ENCODE measurements at regions not wholly inside any gene's neighbourhood (a gene's known extent, or its start where the extent isn't known, plus 50 kb on each side); places are given as distances from the start of the nearest gene placed in this dataset.

DNA sequence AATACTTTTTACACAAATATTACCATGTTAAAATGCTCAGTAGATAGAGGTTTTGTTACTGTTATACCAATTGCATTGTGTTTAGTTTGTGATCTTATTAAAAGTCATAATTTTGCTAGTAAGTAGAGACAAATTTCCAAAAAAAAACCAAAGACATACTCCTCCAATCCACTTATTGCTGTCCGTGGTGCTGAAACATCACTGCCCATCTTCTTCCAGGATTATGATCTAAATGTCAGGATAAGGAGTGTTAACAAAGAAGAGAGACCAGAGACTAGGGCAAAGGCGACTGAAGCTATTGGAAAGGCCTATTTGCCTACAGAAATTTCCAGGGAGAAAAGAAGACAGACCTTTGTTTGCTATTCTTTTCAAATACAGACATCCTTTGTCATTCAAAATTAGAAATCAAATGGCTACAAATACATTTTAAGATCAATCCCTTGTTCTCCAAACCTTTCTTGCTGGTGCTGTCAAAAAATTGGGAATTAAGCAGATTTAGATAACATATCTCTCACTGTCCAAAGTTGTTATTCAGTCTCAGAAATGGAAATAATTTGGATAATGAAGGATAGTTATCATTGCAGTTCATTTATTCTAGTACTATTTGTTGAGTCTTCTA, 199.7 kb downstream of the C11orf91 start:
- H3K4me1 Mint-ChIP-seq: no peaks in the 10 kb centered on the region
- H3K27me3 Mint-ChIP-seq: peaks cover 25% of the 10 kb centered on the region
- H3K9me3 Mint-ChIP-seq: peaks cover 4% of the 10 kb centered on the region
- H3K4me3 Mint-ChIP-seq: no peak overlapping the region
- ATAC-seq (replicated peaks; ENCODE audit: extremely low read depth, poor library complexity, severe bottlenecking): no peak
- H3K36me3 Mint-ChIP-seq (ENCODE audit: insufficient read depth): no peaks in the 10 kb centered on the region
- no peak overlapping the region for H3K27ac Mint-ChIP-seq (ENCODE audit: low read depth)
- no peak for DNase-seq (ENCODE audit: low spot score in 2 of 2)

DNA sequence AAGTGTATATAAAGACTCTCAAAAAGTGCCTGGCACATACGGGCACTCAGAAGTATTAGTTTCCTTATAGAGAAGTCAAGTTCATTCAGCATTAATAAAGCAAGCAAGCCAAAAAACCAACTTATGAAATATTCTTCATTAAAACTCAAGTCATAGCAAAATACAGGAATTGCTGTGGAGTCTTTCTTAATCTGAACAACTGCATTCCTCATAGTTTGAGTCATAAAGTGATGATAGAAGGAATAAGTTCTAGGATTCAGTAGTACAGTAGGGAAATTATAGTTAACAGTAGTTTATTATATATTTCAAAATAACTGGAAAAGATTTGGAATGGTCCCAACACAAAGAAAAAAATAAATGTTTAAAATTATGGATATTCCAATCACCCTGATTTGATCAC, 200.3 kb downstream of the C11orf91 start:
- H3K4me3 Mint-ChIP-seq: no peak overlapping the region
- ATAC-seq (replicated peaks; ENCODE audit: extremely low read depth, poor library complexity, severe bottlenecking): no peak

DNA sequence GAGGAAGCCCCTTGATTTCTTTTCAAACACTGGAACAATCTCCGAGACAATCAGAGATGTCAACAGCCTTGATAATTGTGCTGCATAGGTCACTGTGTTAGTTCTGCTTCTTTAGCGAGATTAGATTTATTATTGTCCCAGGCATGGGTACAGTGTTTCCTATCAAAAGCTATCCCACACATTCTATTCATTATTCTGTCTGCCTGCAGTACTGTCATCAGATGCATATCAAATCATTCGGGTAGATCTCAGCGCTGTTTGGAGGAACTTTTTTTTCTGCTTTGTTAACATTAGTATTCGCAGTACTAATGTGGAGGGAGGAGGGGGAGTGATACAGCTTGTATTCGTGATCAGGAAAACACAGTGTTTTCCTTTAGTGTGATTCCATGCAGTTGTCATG, 208.0 kb downstream of the C11orf91 start:
- DNase-seq (ENCODE audit: low spot score in 2 of 2): no peak
- Mint-ChIP-seq H3K4me3 (no peak overlapping the region), H3K36me3 (ENCODE audit: insufficient read depth) (no peaks in the 10 kb centered on the region), H3K9me3 (no peaks in the 10 kb centered on the region), H3K27ac (ENCODE audit: low read depth) (no peak overlapping the region), H3K4me1 (no peaks in the 10 kb centered on the region), H3K27me3 (peaks cover 39% of the 10 kb centered on the region)
- no peak for ATAC-seq (replicated peaks; ENCODE audit: extremely low read depth, poor library complexity, severe bottlenecking)

More for the DNA sequence above, 200.3 kb downstream of the C11orf91 start:
- DNase-seq (ENCODE audit: low spot score in 2 of 2): no peak
- H3K27ac Mint-ChIP-seq (ENCODE audit: low read depth): no peak overlapping the region
- no peaks in the 10 kb centered on the region for H3K36me3 Mint-ChIP-seq (ENCODE audit: insufficient read depth)
- peaks cover 4% of the 10 kb centered on the region for H3K9me3 Mint-ChIP-seq
- peaks cover 19% of the 10 kb centered on the region for H3K27me3 Mint-ChIP-seq
- H3K4me1 Mint-ChIP-seq: no peaks in the 10 kb centered on the region

DNA sequence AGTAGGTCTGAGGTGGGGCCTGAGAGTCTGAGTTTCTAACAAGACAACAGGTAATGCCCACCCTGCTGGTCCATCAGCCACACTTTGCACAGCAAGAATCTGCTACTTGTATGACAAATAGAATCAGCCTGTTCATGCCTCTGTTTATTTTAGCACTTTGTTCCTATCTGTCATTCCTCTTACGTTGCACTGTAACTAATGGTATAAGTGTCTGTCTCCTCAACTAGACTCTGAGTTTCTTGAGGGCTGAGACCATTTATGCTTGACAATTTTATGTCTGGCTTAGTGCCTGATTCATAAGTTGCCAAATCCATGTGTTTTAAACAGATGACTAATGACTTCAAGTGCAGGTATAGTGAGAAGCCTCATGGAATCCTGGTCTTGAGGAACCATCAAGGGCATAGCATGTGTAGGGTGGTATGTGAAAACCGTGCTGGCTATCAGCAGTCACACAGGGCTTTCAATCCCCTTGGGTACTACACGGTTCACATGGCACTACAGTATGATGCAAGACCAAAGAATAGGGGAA, 209.7 kb downstream of the C11orf91 start:
- Mint-ChIP-seq H3K9me3 (no peaks in the 10 kb centered on the region), H3K36me3 (ENCODE audit: insufficient read depth) (no peaks in the 10 kb centered on the region), H3K4me1 (no peaks in the 10 kb centered on the region), H3K4me3 (no peak overlapping the region), H3K27me3 (peaks cover 32% of the 10 kb centered on the region), H3K27ac (ENCODE audit: low read depth) (no peak overlapping the region)
- ATAC-seq (replicated peaks; ENCODE audit: extremely low read depth, poor library complexity, severe bottlenecking): no peak
- DNase-seq (ENCODE audit: low spot score in 2 of 2): no peak

DNA sequence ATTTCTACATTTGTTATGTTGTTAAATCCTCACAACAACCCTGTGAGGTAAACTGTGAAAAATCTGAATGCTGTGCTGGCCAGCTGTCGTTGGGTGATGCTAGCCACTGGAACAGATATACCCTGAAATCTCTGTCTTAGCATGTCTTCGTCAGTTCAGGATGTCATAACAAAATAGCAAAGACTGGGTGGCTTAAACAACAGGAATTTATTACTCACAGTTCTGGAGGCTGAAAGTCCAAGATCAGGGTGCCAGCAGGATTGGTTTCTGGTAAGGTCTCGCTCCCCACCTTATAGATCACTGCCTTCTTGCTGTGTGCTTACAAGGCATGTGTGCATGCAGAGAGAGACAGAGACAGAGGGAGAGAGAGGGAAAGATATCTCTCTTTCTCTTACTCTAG, 211.7 kb downstream of the C11orf91 start:
- H3K4me1 Mint-ChIP-seq: no peaks in the 10 kb centered on the region
- H3K9me3 Mint-ChIP-seq: no peaks in the 10 kb centered on the region
- DNase-seq (ENCODE audit: low spot score in 2 of 2) (no peak), ATAC-seq (replicated peaks; ENCODE audit: extremely low read depth, poor library complexity, severe bottlenecking) (no peak)
- H3K27ac Mint-ChIP-seq (ENCODE audit: low read depth): no peak overlapping the region
- H3K36me3 Mint-ChIP-seq (ENCODE audit: insufficient read depth): no peaks in the 10 kb centered on the region
- no peak overlapping the region for H3K4me3 Mint-ChIP-seq
- H3K27me3 Mint-ChIP-seq: peaks cover 42% of the 10 kb centered on the region

DNA sequence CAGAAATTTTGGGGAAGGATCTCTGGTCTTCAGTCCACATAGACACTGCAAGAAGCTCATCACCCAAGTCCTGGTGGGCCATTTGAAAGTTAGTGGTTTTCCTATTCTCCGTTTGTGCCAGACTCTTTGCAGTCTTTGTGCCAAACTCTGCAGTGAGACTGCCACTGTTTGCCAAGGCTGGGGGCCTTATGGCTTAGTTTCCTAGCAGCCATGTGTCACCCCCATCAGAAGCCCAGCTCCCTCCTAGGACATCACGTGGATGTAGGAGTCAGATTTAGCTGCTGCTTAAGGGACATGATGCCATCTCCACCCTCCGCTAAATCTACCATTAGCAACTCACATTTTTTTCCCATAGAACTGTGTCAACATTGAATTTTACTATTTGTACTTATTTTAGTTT, 220.0 kb downstream of the C11orf91 start:
- no peak overlapping the region for H3K27ac Mint-ChIP-seq (ENCODE audit: low read depth)
- H3K4me3 Mint-ChIP-seq: no peak overlapping the region
- H3K4me1 Mint-ChIP-seq: no peaks in the 10 kb centered on the region
- DNase-seq (ENCODE audit: low spot score in 2 of 2): no peak
- ATAC-seq (replicated peaks; ENCODE audit: extremely low read depth, poor library complexity, severe bottlenecking): no peak
- H3K9me3 Mint-ChIP-seq: no peaks in the 10 kb centered on the region
- no peaks in the 10 kb centered on the region for H3K36me3 Mint-ChIP-seq (ENCODE audit: insufficient read depth)
- peaks cover 45% of the 10 kb centered on the region for H3K27me3 Mint-ChIP-seq

DNA sequence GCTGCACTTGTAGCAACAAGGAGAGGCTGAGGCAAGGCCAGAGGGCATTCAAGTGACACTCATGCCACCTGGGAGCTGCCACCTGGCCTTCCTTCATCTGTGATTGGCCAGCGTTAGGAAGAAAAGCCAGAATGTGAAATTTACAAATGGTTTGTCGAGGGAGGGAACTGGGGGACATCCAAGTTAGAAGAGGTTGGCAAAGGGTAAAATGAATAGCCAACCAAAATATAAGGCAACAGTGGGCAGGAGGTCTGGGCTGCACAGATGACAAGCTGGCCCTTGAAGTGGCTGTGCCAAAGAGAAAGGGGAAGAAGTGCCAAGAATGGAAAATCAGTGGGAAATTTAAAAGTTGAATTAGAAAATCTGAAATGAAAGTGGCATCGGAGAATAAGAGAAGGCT, 221.4 kb downstream of the C11orf91 start:
- peaks cover 49% of the 10 kb centered on the region for H3K27me3 Mint-ChIP-seq
- H3K4me1 Mint-ChIP-seq: no peaks in the 10 kb centered on the region
- no peaks in the 10 kb centered on the region for H3K36me3 Mint-ChIP-seq (ENCODE audit: insufficient read depth)
- no peaks in the 10 kb centered on the region for H3K9me3 Mint-ChIP-seq
- ATAC-seq (replicated peaks; ENCODE audit: extremely low read depth, poor library complexity, severe bottlenecking) (no peak), DNase-seq (ENCODE audit: low spot score in 2 of 2) (no peak)
- no peak overlapping the region for H3K27ac Mint-ChIP-seq (ENCODE audit: low read depth)
- no peak overlapping the region for H3K4me3 Mint-ChIP-seq

DNA sequence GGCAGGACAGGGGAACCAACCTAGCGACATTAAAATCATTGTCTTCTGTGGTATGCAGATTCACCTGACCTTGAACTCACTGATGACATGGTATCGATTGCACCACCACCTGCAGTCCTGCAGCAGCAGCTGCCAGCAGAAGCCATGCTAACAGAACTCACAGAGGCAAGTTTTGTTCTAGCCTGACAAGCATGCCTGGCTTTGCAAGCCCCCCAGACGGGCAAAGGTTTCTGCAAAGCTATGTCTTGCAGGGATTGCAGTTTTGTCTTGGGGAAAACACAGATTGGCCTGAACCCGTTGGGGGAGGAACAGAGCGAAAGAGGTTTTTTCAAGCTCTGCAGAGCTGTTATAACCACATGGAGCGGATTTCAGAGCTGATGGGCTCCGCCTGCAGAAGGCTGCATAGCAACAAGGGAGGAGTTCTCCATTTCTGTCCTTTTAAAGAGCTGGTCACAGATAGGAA, 221.0 kb downstream of the HIPK3 start:
- Mint-ChIP-seq H3K4me1 (no peaks in the 10 kb centered on the region), H3K27ac (ENCODE audit: low read depth) (no peak overlapping the region), H3K4me3 (no peak overlapping the region), H3K9me3 (no peaks in the 10 kb centered on the region), H3K27me3 (peaks cover 49% of the 10 kb centered on the region), H3K36me3 (ENCODE audit: insufficient read depth) (no peaks in the 10 kb centered on the region)
- no peak for ATAC-seq (replicated peaks; ENCODE audit: extremely low read depth, poor library complexity, severe bottlenecking)
- DNase-seq (ENCODE audit: low spot score in 2 of 2): no peak

DNA sequence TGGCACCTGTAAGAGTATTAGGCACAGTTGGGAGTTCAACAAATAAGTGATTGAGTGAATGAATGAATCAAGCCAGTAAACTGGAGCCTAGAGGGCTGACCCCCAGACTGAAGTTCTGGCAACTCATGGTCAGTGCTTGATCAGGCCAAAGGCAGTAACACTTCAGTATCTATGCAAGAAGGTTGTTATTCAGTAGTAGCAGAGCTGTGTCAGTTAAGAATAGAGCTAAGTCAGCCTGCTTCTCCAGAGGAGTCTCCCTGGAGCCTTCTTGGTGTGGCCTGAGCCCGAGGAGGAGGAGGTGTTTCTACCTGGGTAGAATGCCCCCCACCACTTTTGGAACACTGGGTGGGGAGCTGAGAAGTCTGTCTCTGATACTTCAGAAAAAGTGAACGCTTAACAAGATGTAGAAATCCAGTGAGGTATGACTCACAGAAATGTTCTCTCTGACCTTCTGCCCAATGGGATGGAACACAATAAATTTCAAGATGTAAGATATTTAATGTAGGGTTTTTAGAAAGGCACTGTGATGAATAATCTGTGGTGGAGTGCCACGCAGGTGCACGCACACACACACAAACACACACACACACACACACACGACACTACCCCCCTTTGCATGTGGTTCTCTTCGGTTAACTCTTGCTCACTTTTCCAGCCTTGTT, 219.9 kb downstream of the HIPK3 start:
- ATAC-seq (replicated peaks; ENCODE audit: extremely low read depth, poor library complexity, severe bottlenecking) (no peak), DNase-seq (ENCODE audit: low spot score in 2 of 2) (no peak)
- Mint-ChIP-seq H3K27ac (ENCODE audit: low read depth) (no peak overlapping the region), H3K27me3 (peaks cover 48% of the 10 kb centered on the region), H3K4me1 (no peaks in the 10 kb centered on the region), H3K4me3 (no peak overlapping the region), H3K36me3 (ENCODE audit: insufficient read depth) (no peaks in the 10 kb centered on the region), H3K9me3 (no peaks in the 10 kb centered on the region)

DNA sequence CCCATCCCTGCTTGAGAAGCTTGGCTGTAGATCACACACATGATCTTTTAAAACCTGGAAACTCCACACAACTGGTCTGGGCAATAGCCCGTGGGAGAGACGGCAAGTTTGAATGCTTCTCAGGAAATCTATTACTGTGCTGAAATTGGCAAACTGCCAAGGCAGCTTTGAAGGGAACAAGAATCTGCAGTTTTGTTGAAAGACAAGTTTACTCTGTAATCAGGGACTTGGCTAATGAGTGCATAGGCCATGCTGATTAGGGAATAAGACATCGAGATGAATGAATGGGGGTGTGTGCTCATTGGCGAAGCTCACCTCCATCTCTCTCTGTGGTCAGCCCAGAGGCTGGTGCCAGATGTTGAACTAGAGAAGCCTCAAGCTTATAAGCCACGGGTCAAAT, 218.8 kb downstream of the HIPK3 start:
- H3K36me3 Mint-ChIP-seq (ENCODE audit: insufficient read depth): no peaks in the 10 kb centered on the region
- peaks cover 53% of the 10 kb centered on the region for H3K27me3 Mint-ChIP-seq
- ATAC-seq (replicated peaks; ENCODE audit: extremely low read depth, poor library complexity, severe bottlenecking) (no peak), DNase-seq (ENCODE audit: low spot score in 2 of 2) (no peak)
- no peaks in the 10 kb centered on the region for H3K9me3 Mint-ChIP-seq
- no peak overlapping the region for H3K4me3 Mint-ChIP-seq
- H3K4me1 Mint-ChIP-seq: no peaks in the 10 kb centered on the region
- no peak overlapping the region for H3K27ac Mint-ChIP-seq (ENCODE audit: low read depth)

DNA sequence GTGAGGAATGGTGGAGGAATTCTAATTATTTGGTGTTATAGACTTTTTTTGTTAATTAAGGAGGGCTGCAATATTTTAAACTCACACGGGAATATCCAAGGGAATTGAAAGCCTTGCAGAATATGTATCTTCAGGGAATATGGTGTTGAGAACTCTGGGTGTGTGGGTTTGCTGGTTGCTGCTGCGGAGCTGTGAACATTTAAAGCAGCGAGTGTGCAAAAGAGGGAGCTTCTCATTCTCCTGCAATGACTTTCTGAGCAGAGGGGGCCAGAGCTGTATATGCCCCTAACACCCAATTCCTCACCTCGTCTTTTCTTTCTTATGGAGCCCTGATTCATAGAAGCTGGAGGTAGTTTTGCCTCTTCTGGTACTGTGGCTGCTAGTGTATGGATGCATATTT, 217.7 kb downstream of the HIPK3 start:
- ATAC-seq (replicated peaks; ENCODE audit: extremely low read depth, poor library complexity, severe bottlenecking) (no peak), DNase-seq (ENCODE audit: low spot score in 2 of 2) (no peak)
- Mint-ChIP-seq H3K36me3 (ENCODE audit: insufficient read depth) (no peaks in the 10 kb centered on the region), H3K4me3 (no peak overlapping the region), H3K27me3 (peaks cover 44% of the 10 kb centered on the region), H3K27ac (ENCODE audit: low read depth) (no peak overlapping the region), H3K4me1 (no peaks in the 10 kb centered on the region), H3K9me3 (no peaks in the 10 kb centered on the region)

DNA sequence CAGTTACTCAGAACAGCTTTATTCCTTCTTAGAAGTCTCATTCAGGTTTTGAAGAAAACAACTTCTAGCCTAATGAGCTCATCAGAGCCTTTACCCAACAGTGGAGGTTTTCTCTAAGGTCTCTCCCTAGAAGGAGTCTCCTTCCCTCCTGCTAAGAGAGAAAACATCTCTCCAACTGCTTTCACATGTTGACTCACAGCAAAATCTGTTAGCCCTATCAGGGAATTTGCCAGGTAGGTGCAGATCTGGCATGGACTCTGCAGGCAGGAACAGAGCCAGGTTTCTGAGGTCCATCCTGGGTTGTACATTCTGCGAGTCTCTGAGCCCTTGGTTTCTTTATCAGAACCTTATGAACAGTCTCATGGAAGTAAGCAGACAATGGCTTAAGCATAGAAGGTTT, 214.4 kb downstream of the HIPK3 start:
- DNase-seq (ENCODE audit: low spot score in 2 of 2): no peak
- Mint-ChIP-seq H3K9me3 (no peaks in the 10 kb centered on the region), H3K4me1 (no peaks in the 10 kb centered on the region), H3K27ac (ENCODE audit: low read depth) (no peak overlapping the region), H3K4me3 (no peak overlapping the region), H3K36me3 (ENCODE audit: insufficient read depth) (no peaks in the 10 kb centered on the region), H3K27me3 (peaks cover 32% of the 10 kb centered on the region)
- no peak for ATAC-seq (replicated peaks; ENCODE audit: extremely low read depth, poor library complexity, severe bottlenecking)

DNA sequence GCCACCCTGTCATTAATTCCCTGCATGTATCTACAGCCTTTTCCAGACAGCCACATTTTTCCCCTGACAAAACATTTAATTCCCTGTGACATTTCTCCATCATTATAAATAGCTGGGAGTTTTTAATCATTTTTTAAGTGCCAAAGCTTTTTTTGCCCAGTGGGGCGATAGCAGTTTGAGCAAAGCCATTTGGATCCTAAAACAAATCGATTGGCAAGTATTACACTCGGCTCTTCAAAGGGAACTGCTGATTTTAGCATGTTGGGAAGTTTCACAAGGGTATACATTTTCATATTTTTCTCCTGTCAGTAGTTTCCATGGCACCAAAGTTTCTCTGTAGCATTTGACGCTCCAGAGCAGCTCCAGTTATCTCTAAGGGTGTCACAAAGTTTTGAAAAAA, 210.8 kb downstream of the HIPK3 start:
- Mint-ChIP-seq H3K4me1 (no peaks in the 10 kb centered on the region), H3K36me3 (ENCODE audit: insufficient read depth) (no peaks in the 10 kb centered on the region), H3K9me3 (no peaks in the 10 kb centered on the region), H3K27ac (ENCODE audit: low read depth) (no peak overlapping the region), H3K27me3 (peaks cover 35% of the 10 kb centered on the region), H3K4me3 (no peak overlapping the region)
- ATAC-seq (replicated peaks; ENCODE audit: extremely low read depth, poor library complexity, severe bottlenecking): no peak
- DNase-seq (ENCODE audit: low spot score in 2 of 2): no peak

All from central memory CD8-positive, alpha-beta T cell (primary cell).